GM18868 (cell line): ENCODE measurements at regions not wholly inside any gene's neighbourhood (a gene's known extent, or its start where the extent isn't known, plus 50 kb on each side); places are given as distances from the start of the nearest gene placed in this dataset.
A peak's percentile ranks its signal among the peaks of the same experiment; 100 is the strongest.

ENCODE experiments used
- ATAC-seq: cut with Tn5 transposase; IDR thresholded peaks from one replicate; pipeline ENCODE4 v1.9.1; 2021; ENCODE audit warnings: mild to moderate bottlenecking, moderate library complexity; ENCODE audit not compliant: unreplicated experiment

DNA sequence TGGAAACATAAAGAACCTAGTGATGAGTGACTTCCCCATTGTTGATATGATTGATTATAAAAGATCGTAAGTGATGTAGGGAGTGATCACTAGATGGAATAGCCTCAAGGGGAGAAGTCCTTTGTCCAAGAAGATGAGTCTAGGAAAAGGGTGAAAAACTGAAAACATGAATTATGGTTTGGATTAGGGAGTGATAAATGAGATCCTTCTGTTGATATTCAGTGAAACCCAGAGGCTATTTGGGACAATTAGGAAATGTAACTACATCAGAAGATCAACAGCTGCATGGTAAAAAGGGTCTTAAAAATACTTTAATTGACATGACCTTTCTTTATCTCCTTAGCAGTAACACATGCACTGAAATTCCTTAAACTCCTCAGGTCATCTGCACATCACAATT is 124.0 kb upstream of the UNC5C start:
- no peak for ATAC-seq

DNA sequence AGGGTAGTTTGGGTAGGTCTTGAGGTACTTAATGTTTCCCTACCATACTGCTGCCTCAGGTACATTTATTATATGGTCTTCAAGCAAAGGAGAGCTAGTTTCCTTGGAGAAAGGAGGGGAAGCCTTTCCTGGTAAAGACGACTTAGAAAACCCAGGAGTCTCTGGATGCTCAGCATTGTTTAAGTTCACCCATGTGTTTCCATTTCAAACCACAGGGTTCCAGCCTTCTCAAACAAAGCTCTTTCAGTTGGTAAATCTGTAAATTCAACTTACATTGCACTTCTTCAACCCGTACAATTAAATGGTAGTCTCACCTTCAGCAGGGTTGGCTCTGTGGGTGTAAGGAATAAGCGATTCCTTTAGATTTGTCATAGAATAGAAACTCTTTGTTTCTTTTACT is 111.9 kb upstream of the UNC5C start:
- ATAC-seq, result no peak

DNA sequence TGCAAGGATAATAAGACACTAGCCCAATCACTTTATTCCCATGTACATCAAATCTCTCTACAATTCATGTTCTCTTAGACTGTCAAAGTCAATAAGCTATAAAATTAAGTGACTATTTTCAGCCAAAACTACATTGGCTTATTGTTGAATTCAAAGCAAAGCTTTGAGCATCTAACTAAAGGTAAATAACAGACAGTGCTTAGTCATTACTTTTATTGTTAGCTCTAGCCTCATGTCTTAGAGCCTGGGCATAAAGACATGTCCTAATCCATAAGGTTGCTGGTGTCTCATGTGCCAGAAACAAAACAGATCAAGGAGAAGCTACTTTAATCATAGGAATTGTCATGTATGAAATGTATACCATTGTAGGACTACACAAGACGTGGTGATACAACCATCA is 103.1 kb upstream of the UNC5C start:
- ATAC-seq, result no peak

DNA sequence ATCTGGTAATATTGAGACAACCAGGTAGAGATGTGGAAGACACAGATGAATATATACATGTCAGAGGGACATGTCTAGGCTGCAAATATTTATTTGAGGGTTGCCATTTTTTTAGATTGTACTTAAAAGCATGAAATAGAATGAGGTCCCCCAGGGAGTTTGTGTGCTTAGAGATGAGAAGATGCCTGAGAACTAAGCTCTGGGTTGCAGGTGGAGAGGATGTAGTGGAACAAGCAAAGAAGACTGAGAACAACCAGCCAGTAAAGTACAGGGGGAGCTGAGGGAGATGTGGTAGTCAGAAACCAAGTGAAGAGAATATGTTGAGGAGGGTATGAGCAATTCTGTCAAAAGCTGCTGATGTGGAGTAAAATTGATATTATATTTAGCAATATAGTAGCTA is 95.6 kb upstream of the UNC5C start:
- ATAC-seq, result no peak

DNA sequence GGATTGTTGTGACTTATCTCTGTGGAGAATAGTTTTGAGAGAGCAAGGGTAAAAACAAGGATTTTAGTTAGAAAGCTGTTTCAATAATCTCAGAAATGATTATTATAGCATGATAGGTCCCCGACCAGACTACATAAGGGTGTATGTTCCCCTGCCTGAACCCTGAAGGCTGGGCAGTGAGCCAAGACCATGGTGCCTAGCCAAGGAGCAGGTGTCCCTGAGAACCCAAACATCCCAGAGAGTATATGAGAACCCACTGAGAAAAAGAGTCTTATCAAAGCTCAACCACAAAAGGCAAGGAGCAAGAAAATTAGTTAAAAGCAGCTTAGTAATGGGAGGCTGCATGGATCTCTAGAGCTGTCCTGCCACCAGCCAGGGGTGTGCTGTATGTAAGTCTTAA is 94.9 kb upstream of the UNC5C start:
- no peak for ATAC-seq

DNA sequence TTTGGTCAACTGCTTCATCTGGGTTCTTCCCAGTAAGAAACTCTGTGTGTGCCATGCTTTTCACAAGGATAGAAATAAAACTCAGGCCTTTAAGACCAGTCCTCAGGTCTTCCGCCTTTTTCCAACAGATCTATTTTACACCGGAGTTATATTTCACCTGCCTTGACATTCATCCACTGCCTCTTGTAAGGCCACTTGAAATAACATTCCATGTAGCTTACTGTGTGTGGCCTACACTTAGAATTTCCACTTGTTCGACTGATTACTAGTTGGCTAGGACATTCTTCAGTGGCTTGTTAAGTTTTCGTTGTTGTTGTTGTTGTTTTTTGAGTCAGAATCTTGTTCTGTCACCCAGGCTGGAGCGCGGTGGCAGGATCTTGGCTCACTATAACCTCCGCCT is 92.8 kb upstream of the UNC5C start:
- no peak for ATAC-seq

DNA sequence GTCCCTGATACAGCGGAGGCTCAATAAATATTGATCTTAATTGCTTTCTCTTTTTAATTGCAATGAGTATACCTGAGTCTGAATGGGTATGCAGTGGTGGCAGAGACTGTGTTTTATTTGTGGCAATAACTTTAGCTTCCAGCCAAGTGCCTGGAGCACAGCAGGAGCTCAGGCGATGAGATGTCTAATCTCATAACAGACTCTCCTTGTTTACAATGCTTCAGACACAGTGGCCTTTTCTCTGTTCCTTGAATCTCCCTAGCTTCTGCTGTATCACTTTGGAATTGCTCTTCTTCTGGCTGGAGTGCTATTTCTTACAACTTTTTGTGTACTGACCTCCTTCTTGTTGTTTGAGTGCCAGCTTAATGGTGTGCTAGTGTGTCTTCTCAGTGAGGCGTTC is 91.5 kb upstream of the UNC5C start:
- ATAC-seq, result no peak

DNA sequence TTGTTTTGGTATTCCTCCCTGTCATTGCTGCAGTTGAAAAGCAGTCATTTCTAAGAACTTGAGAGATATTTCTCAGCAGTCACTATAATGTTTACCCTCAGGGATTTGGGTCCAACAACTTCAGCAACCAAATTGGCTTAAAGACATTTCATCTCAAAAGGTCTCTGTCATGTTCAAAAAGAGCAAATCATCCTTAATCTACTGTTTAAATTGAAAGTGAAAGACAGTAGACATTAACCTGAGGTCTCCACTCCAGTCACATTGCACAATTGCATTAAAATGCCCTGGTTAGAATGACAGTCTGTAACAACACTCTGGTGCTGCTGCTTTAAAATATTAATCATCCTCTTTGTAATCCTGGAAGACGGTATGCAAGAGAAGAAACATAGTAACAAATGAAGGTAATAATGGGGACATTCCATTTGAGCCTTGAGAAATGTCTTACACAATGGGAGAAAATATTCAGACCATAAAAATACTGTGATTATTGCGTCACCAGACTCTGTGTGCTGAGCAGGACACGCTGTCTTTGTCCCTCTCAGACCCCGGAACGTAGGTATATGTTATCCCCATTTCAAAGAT is 90.2 kb upstream of the UNC5C start:
- ATAC-seq, result no peak

DNA sequence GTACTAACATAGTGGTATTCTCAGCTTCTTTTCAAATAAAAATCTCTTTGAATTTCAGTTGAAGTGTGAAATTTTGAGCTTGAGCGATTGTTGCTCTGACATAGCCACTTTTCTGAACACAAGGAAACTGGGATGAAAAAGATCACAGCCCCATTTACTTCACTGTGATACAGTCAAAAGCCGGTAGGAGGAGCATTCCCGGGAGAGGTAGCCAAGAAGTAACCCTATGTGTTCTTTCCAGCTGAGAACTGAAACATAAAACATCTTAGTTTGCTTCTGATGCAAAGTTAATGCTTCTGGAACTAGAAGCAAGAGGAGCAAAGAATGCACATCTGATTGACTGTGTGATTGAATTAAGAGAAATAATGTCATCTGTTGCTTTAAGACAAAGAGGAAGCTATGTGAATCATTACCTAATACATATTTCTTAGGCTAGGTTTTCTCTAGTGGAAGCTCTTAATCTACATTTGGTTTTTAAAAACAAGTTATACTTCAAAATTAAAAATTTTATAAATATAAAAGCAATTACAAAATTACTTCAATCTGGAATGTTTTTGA is 88.3 kb upstream of the UNC5C start:
- no peak for ATAC-seq

DNA sequence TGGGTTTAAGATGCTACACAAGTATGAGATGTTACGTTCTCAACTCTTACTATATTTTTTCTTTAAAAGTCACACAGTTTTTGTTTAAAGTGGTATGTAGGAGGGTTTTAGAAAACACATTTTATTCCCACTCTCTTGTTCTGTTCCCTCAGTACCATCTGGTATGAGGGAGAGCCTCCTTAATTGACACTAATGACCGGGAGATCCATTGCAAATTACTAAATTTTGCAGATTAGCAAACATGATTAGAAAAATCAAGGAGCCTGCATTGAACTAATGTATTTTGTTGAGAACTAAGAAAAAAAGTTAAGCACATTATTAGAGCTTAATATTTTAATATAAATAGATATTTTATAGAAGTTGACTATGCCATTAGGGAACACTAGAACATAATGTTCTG is 87.3 kb upstream of the UNC5C start:
- no peak for ATAC-seq

DNA sequence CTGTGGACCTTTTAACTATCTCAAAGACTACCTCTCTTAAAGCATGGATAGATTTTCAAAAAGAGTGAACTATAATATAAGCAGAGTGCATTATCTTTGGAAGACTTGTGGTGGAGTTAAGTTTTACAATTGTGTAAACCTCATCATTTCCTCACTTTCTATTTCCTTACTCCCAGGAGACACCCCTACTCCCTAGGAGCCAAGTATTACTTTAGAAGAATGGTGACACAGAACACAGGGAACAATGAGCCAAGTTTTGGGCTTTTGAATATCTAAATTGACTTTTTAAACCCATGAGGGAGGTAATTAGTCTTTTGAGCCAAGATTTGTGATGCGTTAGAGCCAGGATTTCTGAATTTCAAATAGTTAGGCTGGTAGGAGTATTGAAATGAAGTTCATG is 78.9 kb upstream of the UNC5C start:
- no peak for ATAC-seq

DNA sequence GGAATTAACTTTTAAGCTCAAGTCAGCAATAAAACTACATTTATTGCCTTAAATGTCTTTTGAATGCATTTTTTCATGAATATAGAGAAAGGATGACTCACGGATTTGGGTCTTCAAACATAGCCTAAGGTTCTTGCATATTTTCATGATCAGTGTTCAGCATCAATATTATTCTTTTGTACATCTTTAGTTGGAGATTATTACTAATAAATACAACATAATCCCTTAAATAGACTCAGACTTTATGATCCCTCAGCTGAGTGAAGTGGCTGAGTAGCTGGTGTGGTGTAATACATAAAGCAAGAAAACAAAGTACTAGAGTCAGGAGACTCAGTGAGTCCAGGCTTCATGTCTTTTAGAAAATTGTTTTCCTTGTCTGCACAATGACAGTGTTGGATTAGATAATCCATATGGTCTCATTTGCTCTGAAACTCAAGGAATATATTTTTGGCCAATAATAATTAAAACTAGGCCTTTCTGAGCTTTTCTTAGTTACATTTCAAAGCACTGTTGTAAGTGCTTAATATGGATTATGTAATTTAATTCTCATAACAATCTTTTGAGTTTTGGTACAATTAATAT is 78.3 kb upstream of the UNC5C start:
- no peak for ATAC-seq

DNA sequence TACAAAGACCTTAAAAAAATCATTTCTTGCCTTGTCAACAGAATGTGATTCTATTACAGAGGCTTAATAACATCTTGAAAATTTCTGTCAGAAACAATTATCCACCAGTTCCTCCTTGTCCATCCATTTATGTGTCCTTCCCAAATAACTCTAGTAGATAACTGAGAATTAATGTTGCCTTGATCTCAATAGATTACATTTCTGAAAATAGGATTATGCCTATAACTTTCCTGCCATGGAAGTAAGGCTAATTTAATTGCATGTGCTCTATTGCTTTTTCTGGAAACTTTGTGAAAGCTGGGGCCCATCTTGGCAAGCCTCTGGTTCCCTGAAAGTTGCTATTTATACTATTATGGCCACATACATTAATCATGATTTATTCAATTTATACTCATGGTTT is 76.2 kb upstream of the UNC5C start:
- no peak for ATAC-seq

DNA sequence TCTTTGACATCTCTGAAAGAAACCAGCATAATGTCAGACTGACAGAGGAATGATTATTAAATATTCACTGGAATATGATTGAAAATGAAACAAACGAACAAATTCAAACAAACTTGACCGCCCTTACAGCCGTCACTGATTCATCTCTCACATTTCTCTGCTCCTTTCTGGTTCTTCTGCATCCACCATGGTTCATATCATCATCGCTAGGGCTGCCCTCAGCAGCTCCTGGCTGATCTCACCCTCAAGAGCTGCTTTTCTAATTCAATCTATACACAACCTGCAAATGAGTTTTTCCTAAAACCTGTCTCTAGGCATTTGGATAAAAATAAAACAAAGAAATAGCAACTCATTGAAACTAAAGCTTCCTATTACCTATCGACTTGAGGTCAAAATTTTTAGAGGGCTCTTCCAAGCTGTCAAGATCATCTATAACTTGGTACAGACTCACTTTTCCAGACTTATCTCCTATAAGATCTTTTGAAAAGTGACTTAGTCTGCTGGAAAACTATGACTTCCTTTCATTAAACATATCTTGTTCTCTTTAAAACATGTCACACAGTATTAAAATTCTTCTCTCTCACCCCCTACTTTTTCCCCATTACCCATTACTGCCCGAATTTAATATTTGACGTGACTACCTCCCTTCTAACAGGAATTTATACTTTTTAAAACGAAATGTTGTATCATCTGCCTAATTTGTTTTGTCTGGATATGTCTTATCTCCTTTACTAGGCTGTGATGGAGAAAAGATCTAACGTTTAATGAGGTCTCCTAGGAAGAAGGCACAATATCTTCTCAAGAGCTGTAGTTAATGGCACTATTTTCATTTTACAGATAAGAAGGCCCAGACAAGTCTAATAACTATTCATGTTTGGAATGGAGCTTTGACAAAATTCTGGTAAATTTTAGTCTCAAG is 71.0 kb upstream of the UNC5C start:
- ATAC-seq, result no peak

DNA sequence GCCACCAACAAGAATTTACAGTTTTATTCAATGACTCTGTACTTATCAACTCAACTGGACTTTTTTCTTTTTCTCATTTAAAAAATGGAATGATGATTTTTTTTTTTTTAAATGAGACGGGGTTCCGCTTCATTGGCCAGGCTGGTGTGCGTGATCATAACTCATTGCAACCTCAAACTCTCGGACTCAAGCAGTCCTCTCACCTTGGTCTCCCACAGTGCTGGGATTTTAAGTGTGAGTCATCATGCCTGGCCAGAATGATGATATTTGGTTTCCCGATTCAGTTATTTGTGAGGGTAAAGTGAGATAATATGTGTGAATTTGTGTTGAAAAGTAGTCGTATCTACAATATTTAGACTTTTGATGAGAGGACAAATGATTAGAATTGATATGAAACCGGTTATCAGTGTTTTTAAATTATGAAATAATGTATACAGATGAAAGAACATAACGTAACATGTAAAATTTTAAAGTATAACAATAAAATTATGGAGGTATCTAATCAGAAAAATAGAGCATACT is 66.0 kb upstream of the UNC5C start:
- ATAC-seq, result no peak

DNA sequence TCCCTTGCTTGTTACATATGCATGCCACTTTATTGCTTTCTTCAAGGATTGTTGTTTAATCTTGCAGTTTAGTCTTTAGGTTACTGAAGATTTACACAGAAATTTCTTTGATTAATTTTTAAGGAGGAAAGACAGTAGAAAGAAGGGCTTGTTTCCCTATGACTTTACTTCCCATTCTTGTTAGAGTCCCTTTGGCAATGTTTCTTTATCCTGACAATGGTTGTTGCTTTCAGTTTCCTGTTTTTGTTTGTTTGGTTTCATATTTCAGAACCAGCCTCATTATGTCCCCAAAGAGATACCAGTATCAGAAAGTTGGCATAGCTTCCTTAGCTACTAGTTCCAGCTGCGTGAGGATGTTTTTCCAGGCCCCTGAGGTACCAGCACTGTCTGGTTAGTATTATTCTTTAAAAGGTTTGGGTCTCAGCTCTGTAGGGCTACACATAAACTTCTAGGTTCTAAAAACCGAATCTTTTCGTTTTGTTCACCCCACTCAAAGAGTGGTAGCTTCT is 61.3 kb upstream of the UNC5C start:
- ATAC-seq, result no peak

DNA sequence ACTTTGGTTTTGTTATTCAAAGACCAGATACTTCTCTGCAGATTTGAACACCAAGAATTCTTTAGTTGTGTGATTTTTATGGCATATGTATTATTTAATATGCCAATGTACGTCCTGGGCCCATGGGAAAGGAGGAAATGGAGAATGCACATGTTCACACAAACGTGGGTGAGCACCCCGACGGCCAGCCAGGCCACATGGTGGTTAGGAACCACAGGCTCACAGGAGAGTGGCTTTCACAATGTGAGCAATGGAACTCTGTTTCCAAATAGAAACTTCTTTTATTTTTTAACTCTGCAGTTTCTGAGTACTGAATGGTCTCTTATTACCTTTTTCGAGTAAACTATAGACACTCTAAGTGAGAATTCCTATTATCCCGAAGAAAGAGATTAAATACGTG is 58.0 kb upstream of the UNC5C start:
- ATAC-seq, result no peak

DNA sequence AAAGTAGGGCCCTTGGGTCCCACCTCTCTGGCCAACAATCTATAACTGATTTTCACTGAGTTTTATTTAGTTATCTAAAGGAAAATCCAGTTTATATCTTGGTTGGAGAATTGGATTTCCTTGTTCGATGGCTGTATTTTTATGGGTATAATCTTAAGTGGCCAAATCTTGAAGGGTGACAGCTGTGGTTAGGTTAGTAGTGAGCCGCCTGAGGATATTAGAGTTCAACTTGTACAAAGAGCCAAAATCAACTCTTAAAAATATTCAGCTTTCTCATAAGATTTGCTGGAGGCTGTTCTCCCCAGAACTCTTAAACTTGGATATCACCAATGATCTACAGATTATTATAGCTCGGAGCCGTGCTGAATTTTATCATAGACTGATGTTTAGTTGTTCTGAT is 54.6 kb upstream of the UNC5C start:
- ATAC-seq, result no peak

DNA sequence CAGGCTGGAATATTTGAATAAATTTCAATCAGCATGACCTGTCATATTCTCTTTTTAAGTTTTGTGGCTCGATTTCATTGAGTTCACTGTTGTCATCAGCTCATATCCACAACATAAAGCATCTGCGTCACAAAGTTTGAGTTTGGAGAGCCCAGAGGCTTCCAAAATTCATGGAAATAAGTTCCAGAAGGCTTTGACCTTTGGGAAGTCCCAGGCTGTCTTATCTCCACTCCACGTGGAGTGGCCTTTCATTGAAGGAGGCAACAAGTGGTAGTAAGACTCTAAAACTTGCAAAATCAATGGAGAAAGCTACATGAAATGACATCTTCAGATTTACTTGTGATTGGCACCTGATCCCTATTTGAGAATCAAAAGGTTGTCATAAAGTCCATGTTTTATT is 54.1 kb upstream of the UNC5C start:
- ATAC-seq, result no peak

DNA sequence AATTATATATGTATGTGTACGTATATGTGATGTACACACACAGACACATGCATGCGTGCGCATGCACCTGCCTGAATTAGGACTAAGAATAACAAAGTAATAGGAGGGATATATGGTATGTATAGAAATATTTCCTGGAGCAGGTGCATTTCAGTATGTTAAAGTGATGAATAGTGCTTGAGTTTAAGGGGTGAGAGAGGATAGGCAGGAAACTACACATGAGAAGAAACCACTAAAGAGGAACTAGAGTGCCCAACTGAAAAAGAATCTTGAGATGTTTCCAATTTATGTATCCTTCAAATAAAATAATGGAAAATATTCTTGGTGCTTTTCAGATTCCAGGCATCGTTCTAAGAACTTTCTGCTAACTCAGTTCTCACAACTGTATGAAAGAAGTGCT is 52.6 kb upstream of the UNC5C start:
- no peak for ATAC-seq

DNA sequence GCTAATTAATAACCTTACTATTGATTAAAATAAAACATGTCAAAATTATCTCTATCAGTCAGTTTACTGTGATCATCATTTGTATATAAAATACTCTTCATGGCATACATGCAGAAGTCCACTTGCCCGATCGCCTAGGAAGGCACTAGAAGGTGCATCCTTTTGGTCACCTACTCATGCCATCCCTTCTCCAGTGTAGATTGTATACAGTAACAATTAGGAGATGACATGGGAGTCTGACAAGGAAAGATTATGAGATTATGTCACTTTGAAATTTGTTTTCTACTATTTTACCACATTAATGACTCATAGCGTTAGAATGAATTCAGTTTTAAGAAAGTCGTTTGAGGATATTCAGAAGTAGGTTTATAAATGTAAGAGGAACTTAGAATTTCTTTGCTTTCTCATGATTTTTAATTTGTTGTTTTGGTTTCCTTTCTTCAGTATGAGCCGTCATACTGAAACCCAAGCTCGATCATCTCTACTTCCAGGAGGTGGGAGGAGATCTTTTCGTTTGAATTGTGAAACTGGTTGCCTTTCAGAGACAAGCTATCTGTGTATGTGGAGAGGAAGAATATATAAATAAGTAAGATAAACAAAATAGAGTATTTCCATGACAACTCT is 51.1 kb upstream of the UNC5C start:
- peak; percentile 89 for ATAC-seq
